ENCODE measurements at regions not wholly inside any gene's neighbourhood (a gene's known extent, or its start where the extent isn't known, plus 50 kb on each side); places are given as distances from the start of the nearest gene placed in this dataset.

GRCh38 chr2:163471947-163472346, 263.9 kb downstream of the FIGN start:
- no peaks in the 10 kb centered on the region for H3K4me1 Mint-ChIP-seq
- H3K27ac Mint-ChIP-seq, result no peak overlapping the region
- no peak overlapping the region for H3K4me3 Mint-ChIP-seq
- CTCF ChIA-PET, result no interaction called here
- no peaks in the 10 kb centered on the region for H3K27me3 Mint-ChIP-seq
- no peak for DNase-seq
- peaks cover 3% of the 10 kb centered on the region for H3K9me3 Mint-ChIP-seq
- H3K36me3 Mint-ChIP-seq, result no peaks in the 10 kb centered on the region

- Mint-ChIP-seq H3K27ac (no peak overlapping the region), H3K27me3 (no peaks in the 10 kb centered on the region), H3K4me3 (no peak overlapping the region), H3K4me1 (no peaks in the 10 kb centered on the region), H3K36me3 (no peaks in the 10 kb centered on the region), H3K9me3 (peaks cover 3% of the 10 kb centered on the region)
- no peak for DNase-seq
- CTCF ChIA-PET, result interaction anchor here (1.1 kb wide), 1 partner anchor 16 kb away, joined by 3 read pairs; no protein-coding TSS in a partner anchor
Measured at GRCh38 chr2:163469561-163469962, 266.2 kb downstream of the FIGN start.

DNA sequence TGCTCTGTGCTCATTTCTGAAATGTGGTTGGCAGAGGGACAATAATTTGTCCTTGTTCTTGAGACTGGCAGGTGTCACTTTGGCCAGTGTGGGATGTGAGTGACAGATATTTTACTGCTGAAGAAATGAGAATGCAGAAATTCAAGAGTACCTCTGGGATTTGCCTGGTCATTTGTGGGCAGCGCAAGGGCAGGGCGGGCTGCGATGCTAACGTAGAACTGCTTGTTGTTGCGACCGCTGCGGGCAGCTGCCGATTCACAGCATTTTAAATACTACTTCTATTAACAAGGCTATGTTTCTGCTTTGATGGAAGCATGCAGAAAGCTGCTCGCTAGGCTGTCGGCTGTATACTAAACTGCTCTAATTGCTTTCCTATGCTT, 268.6 kb downstream of the FIGN start:
- CTCF ChIA-PET, result no interaction called here
- H3K4me1 Mint-ChIP-seq, result no peaks in the 10 kb centered on the region
- no peaks in the 10 kb centered on the region for H3K9me3 Mint-ChIP-seq
- H3K27me3 Mint-ChIP-seq, result no peaks in the 10 kb centered on the region
- no peak for DNase-seq
- H3K4me3 Mint-ChIP-seq, result no peak overlapping the region
- H3K36me3 Mint-ChIP-seq, result no peaks in the 10 kb centered on the region
- no peak overlapping the region for H3K27ac Mint-ChIP-seq

GRCh38 chr2:163466331-163467250, 269.2 kb downstream of the FIGN start:
- H3K27ac Mint-ChIP-seq, result no peak overlapping the region
- no peaks in the 10 kb centered on the region for H3K36me3 Mint-ChIP-seq
- DNase-seq, result no peak
- no peaks in the 10 kb centered on the region for H3K4me1 Mint-ChIP-seq
- CTCF ChIA-PET, result no interaction called here
- no peak overlapping the region for H3K4me3 Mint-ChIP-seq
- H3K27me3 Mint-ChIP-seq, result no peaks in the 10 kb centered on the region
- H3K9me3 Mint-ChIP-seq, result no peaks in the 10 kb centered on the region

DNA sequence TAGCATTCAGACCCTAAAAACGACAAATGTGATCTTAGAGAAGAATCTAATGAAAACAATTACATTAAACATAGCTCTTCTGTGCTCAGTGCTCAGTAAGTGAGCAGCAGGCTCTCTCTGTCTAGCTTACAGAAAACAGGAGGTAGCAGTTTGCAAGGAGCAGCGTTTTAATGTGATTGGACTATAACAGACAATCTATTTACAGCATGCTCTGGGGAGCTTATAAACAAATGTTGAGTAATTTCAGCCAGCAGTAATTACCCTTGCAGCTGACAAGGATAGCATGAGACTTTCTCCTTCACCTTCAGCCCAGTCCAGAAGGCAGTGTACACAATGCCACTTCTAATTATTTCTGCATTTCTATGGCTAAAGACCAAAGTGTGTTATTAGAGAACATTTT, 270.4 kb downstream of the FIGN start:
- Mint-ChIP-seq H3K4me3 (no peak overlapping the region), H3K9me3 (no peaks in the 10 kb centered on the region), H3K4me1 (no peaks in the 10 kb centered on the region), H3K36me3 (no peaks in the 10 kb centered on the region), H3K27me3 (no peaks in the 10 kb centered on the region), H3K27ac (no peak overlapping the region)
- CTCF ChIA-PET, result no interaction called here
- DNase-seq, result no peak

DNA sequence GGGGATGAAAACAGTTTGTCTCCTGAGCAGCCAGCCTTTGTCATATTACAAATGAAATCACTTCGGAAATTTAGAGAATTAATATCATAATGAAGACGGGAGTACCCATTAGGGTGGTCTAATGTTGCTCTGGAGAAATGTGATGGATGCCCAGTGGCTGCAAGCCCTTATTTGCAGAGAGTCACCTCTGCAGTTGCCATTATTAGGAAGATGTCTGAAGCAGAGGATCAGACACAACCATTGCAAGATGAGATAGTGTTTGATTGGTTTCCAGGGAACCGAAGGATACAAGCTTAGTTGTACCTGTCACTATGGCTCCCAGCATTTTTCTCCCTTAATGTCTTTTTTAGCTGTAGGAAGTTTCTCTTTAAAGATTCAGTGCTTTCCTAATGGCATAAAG, 272.4 kb downstream of the FIGN start:
- Mint-ChIP-seq H3K4me3 (no peak overlapping the region), H3K36me3 (no peaks in the 10 kb centered on the region), H3K27ac (no peak overlapping the region), H3K27me3 (no peaks in the 10 kb centered on the region), H3K4me1 (no peaks in the 10 kb centered on the region), H3K9me3 (no peaks in the 10 kb centered on the region)
- CTCF ChIA-PET, result interaction anchor here (0.6 kb wide), 1 partner anchor 1344 kb away, joined by 4 read pairs; no protein-coding TSS in a partner anchor
- no peak for DNase-seq

DNA sequence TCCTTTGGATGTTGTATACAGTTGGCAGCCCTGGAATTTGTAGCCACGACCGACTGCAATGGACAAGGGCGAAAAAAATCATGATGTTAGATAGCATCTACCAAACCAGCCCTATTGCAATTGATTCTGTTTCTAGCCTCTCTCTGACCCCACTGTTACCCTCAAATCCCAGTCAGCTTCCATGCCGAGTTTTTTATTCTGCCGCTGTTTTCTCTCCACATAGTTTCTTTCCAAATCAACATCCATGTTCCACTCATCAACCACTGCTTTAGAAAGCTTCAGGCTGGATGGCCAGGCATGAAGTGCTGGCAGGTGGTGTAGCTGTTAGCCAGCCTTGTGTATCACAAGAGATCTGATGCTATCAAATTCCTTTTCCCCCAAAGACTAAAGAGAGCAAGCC, 272.8 kb downstream of the FIGN start:
- no peak overlapping the region for H3K27ac Mint-ChIP-seq
- CTCF ChIA-PET, result interaction anchor here (0.6 kb wide), 1 partner anchor 1345 kb away, joined by 4 read pairs; no protein-coding TSS in a partner anchor
- no peak for DNase-seq

DNA sequence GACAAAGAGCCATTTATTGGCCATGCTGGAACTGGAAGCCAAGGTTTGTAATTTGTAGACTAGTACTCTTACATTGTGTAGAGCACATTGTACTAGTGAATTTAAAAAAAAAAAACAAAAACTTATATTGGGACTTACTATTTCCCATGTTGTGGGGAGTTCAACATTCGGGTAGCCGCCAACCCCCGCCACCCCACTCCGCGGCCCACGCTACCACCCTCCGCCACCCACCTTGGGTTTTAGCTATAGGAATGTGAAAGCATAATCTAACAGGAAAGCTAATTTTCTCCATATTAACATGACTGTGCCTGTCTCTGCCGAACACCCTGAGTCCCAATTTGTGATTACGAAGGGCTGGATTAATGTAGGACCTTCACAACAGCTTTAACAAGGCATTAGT, 275.8 kb downstream of the FIGN start:
- Mint-ChIP-seq H3K9me3 (no peaks in the 10 kb centered on the region), H3K27ac (no peak overlapping the region)

More for the DNA sequence above, 272.8 kb downstream of the FIGN start:
- H3K4me1 Mint-ChIP-seq, result no peaks in the 10 kb centered on the region
- H3K9me3 Mint-ChIP-seq, result no peaks in the 10 kb centered on the region
- no peaks in the 10 kb centered on the region for H3K27me3 Mint-ChIP-seq
- no peaks in the 10 kb centered on the region for H3K36me3 Mint-ChIP-seq
- no peak overlapping the region for H3K4me3 Mint-ChIP-seq

DNA sequence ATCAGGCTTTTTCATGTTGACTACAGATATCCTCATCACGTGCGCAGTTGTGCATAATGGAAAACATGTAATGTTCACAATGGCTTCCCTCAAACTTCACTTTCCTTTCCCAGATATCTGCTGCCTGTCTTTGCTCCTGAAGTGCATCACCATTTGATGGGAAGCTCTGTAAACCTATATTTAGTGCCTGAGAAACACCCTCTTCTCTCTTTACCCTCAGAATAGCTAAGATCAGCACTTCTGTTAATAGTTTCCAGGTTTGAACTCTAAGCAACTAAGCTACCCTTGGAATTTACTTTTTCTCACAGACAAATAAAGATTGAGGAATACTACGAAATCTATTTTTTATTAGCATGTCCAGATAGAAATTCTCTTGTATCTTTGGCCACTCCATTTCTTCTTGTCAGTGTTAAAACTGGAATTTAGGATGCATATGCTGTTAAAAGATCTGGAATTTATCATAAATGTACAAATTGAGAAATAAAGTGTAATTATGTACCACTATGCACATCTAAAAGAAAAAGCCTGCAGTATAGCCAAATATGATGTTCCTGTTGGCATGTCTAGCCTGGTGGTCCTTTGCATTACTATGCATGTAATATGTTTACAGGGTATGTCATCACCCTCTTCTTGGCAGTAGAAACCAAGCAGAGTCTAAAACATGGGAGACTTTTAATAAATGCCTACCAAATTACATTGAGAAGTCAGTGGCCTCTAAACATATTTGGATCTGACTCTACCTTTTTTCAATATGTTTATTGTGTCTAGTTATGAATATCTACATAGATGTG, 278.7 kb downstream of the FIGN start:
- Mint-ChIP-seq H3K9me3 (no peaks in the 10 kb centered on the region), H3K4me3 (no peak overlapping the region), H3K27ac (no peak overlapping the region), H3K27me3 (no peaks in the 10 kb centered on the region), H3K36me3 (no peaks in the 10 kb centered on the region), H3K4me1 (no peaks in the 10 kb centered on the region)
- no peak for DNase-seq
- CTCF ChIA-PET, result no interaction called here

More for the DNA sequence above, 275.8 kb downstream of the FIGN start:
- no peak for DNase-seq
- Mint-ChIP-seq H3K4me1 (no peaks in the 10 kb centered on the region), H3K27me3 (no peaks in the 10 kb centered on the region), H3K4me3 (no peak overlapping the region), H3K36me3 (no peaks in the 10 kb centered on the region)
- CTCF ChIA-PET, result no interaction called here

DNA sequence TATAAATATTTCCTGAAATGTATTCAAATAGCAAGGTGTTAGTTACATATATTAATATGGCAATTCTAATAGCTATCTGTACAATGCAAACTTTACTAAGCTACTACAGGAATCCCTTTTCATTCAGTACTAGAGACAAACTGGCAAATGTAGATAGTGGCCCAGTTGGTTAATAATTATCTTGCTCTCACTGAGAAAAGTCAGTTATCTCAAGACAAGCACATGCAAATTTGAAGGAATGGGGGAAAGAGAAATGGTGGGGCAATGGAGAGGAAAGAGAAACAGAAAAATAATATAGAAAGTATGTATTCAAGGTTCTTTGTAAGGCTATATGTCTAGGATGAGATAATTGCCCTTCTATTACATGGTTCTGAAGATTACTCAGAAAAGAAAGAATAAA, 280.0 kb downstream of the FIGN start:
- DNase-seq, result no peak
- CTCF ChIA-PET, result no interaction called here
- no peaks in the 10 kb centered on the region for H3K36me3 Mint-ChIP-seq
- H3K27ac Mint-ChIP-seq, result no peak overlapping the region
- H3K4me1 Mint-ChIP-seq, result no peaks in the 10 kb centered on the region
- no peak overlapping the region for H3K4me3 Mint-ChIP-seq
- H3K9me3 Mint-ChIP-seq, result no peaks in the 10 kb centered on the region
- no peaks in the 10 kb centered on the region for H3K27me3 Mint-ChIP-seq

GRCh38 chr2:163453920-163454319, 281.9 kb downstream of the FIGN start:
- Mint-ChIP-seq H3K4me1 (no peaks in the 10 kb centered on the region), H3K27ac (no peak overlapping the region), H3K9me3 (no peaks in the 10 kb centered on the region)

DNA sequence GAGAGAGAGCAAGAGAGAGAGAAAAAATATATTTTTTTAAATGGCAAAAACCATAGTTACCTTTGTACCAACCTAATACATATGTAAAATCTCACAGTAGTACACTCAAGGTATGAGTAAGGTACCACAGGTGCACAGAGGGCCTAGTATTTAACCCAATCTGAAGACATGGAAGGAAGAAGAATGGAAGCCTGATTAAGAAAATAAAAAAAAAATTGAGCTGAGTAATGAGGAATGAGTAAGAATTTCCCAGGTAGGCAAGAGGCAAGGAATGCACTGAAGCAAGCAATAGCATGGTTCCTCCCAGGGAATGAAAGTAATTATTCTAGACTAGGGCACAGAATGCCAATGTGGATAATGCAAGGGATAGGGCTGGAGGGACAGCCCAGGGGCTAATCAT, 294.2 kb downstream of the FIGN start:
- H3K4me1 Mint-ChIP-seq, result no peaks in the 10 kb centered on the region
- no peak overlapping the region for H3K4me3 Mint-ChIP-seq
- H3K27me3 Mint-ChIP-seq, result no peaks in the 10 kb centered on the region
- CTCF ChIA-PET, result no interaction called here
- no peaks in the 10 kb centered on the region for H3K9me3 Mint-ChIP-seq
- no peaks in the 10 kb centered on the region for H3K36me3 Mint-ChIP-seq
- no peak for DNase-seq
- H3K27ac Mint-ChIP-seq, result no peak overlapping the region

More at GRCh38 chr2:163453920-163454319, 281.9 kb downstream of the FIGN start:
- no peak for DNase-seq
- Mint-ChIP-seq H3K27me3 (no peaks in the 10 kb centered on the region), H3K4me3 (no peak overlapping the region), H3K36me3 (no peaks in the 10 kb centered on the region)
- CTCF ChIA-PET, result interaction anchor here (1.6 kb wide), 1 partner anchor 15 kb away, joined by 3 read pairs; no protein-coding TSS in a partner anchor

DNA sequence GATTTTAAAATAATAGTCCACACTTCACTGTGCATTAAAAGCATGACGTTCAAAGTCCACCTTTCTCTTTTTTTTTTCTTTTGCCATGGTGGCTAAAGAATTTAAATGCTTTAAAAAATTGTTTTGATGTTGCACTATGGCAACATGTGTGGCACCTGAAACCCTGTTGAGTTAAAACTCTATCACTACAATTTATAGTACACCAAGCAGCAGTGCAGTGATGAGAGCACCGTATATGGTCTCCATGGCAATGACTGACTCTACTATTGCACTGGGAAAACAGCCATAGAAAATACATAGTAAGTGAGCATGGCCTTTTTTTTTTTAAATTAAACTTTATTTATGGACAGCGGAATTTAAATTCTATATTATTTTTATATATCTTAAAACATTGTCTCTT, 298.8 kb downstream of the FIGN start:
- H3K27me3 Mint-ChIP-seq, result no peaks in the 10 kb centered on the region
- no peaks in the 10 kb centered on the region for H3K4me1 Mint-ChIP-seq
- H3K36me3 Mint-ChIP-seq, result no peaks in the 10 kb centered on the region
- CTCF ChIA-PET, result no interaction called here
- DNase-seq, result no peak
- no peak overlapping the region for H3K27ac Mint-ChIP-seq
- no peaks in the 10 kb centered on the region for H3K9me3 Mint-ChIP-seq
- no peak overlapping the region for H3K4me3 Mint-ChIP-seq

DNA sequence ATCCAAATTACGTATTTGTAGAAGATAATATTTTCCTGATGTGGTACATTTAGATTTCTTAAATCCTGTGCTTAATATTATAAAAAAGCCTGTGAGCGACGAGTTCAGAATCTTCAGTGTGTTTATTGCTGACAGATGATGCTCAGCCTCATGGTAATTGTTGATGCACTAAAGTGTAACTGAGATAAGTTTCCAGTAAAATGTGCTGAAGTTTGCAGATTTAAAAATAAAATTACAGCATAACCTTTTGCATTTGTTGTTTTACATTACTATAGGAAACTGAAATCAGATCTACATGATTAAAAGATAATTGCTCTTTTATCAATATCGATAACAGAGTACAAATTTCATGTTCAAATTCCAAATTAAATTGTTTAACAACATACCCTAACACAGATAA, 307.6 kb downstream of the FIGN start:
- CTCF ChIA-PET, result no interaction called here
- no peak for DNase-seq
- Mint-ChIP-seq H3K4me3 (no peak overlapping the region), H3K36me3 (no peaks in the 10 kb centered on the region), H3K4me1 (no peaks in the 10 kb centered on the region), H3K27ac (no peak overlapping the region), H3K9me3 (peaks cover 4% of the 10 kb centered on the region), H3K27me3 (no peaks in the 10 kb centered on the region)

DNA sequence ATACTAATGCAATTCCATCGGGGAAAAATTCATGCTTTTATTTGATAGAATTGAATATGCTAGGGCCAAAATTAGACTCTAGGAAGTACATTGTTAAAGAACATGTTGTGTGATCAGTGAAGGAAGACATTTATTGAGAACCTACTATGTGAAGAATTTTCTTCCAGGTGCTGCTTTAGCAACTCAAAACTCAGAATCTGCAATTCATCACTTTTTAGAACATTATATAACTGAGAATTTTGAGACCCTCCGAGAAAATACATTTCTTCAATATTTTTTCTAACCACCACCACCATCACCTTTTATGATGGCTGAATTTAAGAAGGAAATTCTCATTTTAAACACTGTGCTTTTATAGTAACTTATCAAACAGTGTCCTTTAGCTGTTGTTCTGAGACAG, 315.2 kb downstream of the FIGN start:
- H3K36me3 Mint-ChIP-seq, result no peaks in the 10 kb centered on the region
- CTCF ChIA-PET, result no interaction called here
- H3K4me1 Mint-ChIP-seq, result no peaks in the 10 kb centered on the region
- H3K27me3 Mint-ChIP-seq, result no peaks in the 10 kb centered on the region
- peaks cover 8% of the 10 kb centered on the region for H3K9me3 Mint-ChIP-seq
- no peak overlapping the region for H3K27ac Mint-ChIP-seq
- H3K4me3 Mint-ChIP-seq, result no peak overlapping the region
- no peak for DNase-seq

Data from activated naive CD4-positive, alpha-beta T cell treated with anti-CD3 and anti-CD28 coated beads, Interleukin-2, amount 10 ng/mL, durations not matched to agents 7 days and 5 days (primary cell).